ENCODE measurements at regions not wholly inside any gene's neighbourhood (a gene's known extent, or its start where the extent isn't known, plus 50 kb on each side); places are given as distances from the start of the nearest gene placed in this dataset.
"Not testable (repeated sequence)": the region's sequence is repeated elsewhere in the genome, so short reads cannot be mapped to it uniquely, and the experiment has no call there.

- Mint-ChIP-seq H3K4me3 (no peak overlapping the region), H3K4me1 (no peaks in the 10 kb centered on the region), H3K27ac (no peak overlapping the region), H3K9me3 (peaks cover 10% of the 10 kb centered on the region), H3K27me3 (peaks cover 21% of the 10 kb centered on the region), H3K36me3 (ENCODE audit: low read depth) (no peaks in the 10 kb centered on the region)
- ATAC-seq (replicated peaks) = no peak
Measured at GRCh38 chr16:5302372-5303114, 204.9 kb upstream of the EEF2KMT start.

- peaks cover 10% of the 10 kb centered on the region for H3K9me3 Mint-ChIP-seq
- ATAC-seq (replicated peaks) = no peak
- H3K36me3 Mint-ChIP-seq (ENCODE audit: low read depth) = no peaks in the 10 kb centered on the region
- no peak overlapping the region for H3K4me3 Mint-ChIP-seq
- H3K27me3 Mint-ChIP-seq = peaks cover 20% of the 10 kb centered on the region
- no peak overlapping the region for H3K27ac Mint-ChIP-seq
- no peaks in the 10 kb centered on the region for H3K4me1 Mint-ChIP-seq
Measured at GRCh38 chr16:5298202-5298601, 200.6 kb upstream of the EEF2KMT start.

- ATAC-seq (replicated peaks) = no peak
- Mint-ChIP-seq H3K4me1 (no peaks in the 10 kb centered on the region), H3K4me3 (no peak overlapping the region), H3K9me3 (peaks cover 4% of the 10 kb centered on the region), H3K27me3 (peaks cover 16% of the 10 kb centered on the region), H3K27ac (no peak overlapping the region), H3K36me3 (ENCODE audit: low read depth) (no peaks in the 10 kb centered on the region)
Measured at GRCh38 chr16:5296176-5296575, 198.6 kb upstream of the EEF2KMT start.

GRCh38 chr16:5295304-5295703, 197.7 kb upstream of the EEF2KMT start:
- peaks cover 10% of the 10 kb centered on the region for H3K27me3 Mint-ChIP-seq
- not testable (repeated sequence) for H3K27ac Mint-ChIP-seq; H3K4me1 Mint-ChIP-seq; ATAC-seq (replicated peaks); H3K4me3 Mint-ChIP-seq; H3K36me3 Mint-ChIP-seq (ENCODE audit: low read depth); H3K9me3 Mint-ChIP-seq

GRCh38 chr16:5282152-5282551, 184.6 kb upstream of the EEF2KMT start:
- H3K27ac Mint-ChIP-seq; H3K4me1 Mint-ChIP-seq; H3K4me3 Mint-ChIP-seq; ATAC-seq (replicated peaks); H3K27me3 Mint-ChIP-seq; H3K36me3 Mint-ChIP-seq (ENCODE audit: low read depth): not testable (repeated sequence)
- peaks cover 33% of the 10 kb centered on the region for H3K9me3 Mint-ChIP-seq

GRCh38 chr16:5257462-5257861, 159.9 kb upstream of the EEF2KMT start:
- Mint-ChIP-seq H3K36me3 (ENCODE audit: low read depth) (no peaks in the 10 kb centered on the region), H3K9me3 (no peaks in the 10 kb centered on the region), H3K27ac (no peak overlapping the region), H3K4me1 (no peaks in the 10 kb centered on the region), H3K27me3 (peaks cover 17% of the 10 kb centered on the region), H3K4me3 (no peak overlapping the region)
- no peak for ATAC-seq (replicated peaks)

- no peak for ATAC-seq (replicated peaks)
- Mint-ChIP-seq H3K9me3 (no peaks in the 10 kb centered on the region), H3K4me1 (no peaks in the 10 kb centered on the region), H3K4me3 (no peak overlapping the region), H3K36me3 (ENCODE audit: low read depth) (no peaks in the 10 kb centered on the region), H3K27ac (no peak overlapping the region), H3K27me3 (peaks cover 24% of the 10 kb centered on the region)
Measured at GRCh38 chr16:5252791-5253190, 155.2 kb upstream of the EEF2KMT start.

GRCh38 chr16:5247403-5247802, 149.8 kb upstream of the EEF2KMT start:
- not testable (repeated sequence) for ATAC-seq (replicated peaks); H3K27ac Mint-ChIP-seq; H3K9me3 Mint-ChIP-seq; H3K36me3 Mint-ChIP-seq (ENCODE audit: low read depth); H3K4me3 Mint-ChIP-seq; H3K4me1 Mint-ChIP-seq
- peaks cover 11% of the 10 kb centered on the region for H3K27me3 Mint-ChIP-seq

- H3K9me3 Mint-ChIP-seq; H3K4me1 Mint-ChIP-seq; ATAC-seq (replicated peaks); H3K36me3 Mint-ChIP-seq (ENCODE audit: low read depth); H3K27ac Mint-ChIP-seq: not testable (repeated sequence)
- H3K4me3 Mint-ChIP-seq = peak overlapping the region; percentile 15
- H3K27me3 Mint-ChIP-seq = peaks cover 19% of the 10 kb centered on the region
Measured at GRCh38 chr16:5240278-5240626, 142.7 kb upstream of the EEF2KMT start.

GRCh38 chr16:5239472-5240277, 142.1 kb upstream of the EEF2KMT start:
- Mint-ChIP-seq H3K27me3 (peaks cover 19% of the 10 kb centered on the region), H3K4me3 (peak overlapping the region; percentile 32)
- H3K4me1 Mint-ChIP-seq; H3K27ac Mint-ChIP-seq; H3K9me3 Mint-ChIP-seq; H3K36me3 Mint-ChIP-seq (ENCODE audit: low read depth); ATAC-seq (replicated peaks): not testable (repeated sequence)

- ATAC-seq (replicated peaks) = no peak
- Mint-ChIP-seq H3K4me3 (no peak overlapping the region), H3K9me3 (no peaks in the 10 kb centered on the region), H3K36me3 (ENCODE audit: low read depth) (no peaks in the 10 kb centered on the region), H3K27ac (no peak overlapping the region), H3K4me1 (no peaks in the 10 kb centered on the region), H3K27me3 (peaks cover 38% of the 10 kb centered on the region)
Measured at GRCh38 chr16:5235119-5235518, 137.5 kb upstream of the EEF2KMT start.

GRCh38 chr16:5234295-5235050, 136.9 kb upstream of the EEF2KMT start:
- Mint-ChIP-seq H3K4me3 (no peak overlapping the region), H3K27me3 (peaks cover 40% of the 10 kb centered on the region), H3K4me1 (no peaks in the 10 kb centered on the region), H3K27ac (no peak overlapping the region), H3K9me3 (no peaks in the 10 kb centered on the region), H3K36me3 (ENCODE audit: low read depth) (no peaks in the 10 kb centered on the region)
- ATAC-seq (replicated peaks) = no peak

GRCh38 chr16:5231246-5231759, 133.7 kb upstream of the EEF2KMT start:
- H3K27ac Mint-ChIP-seq = no peak overlapping the region
- H3K4me3 Mint-ChIP-seq = no peak overlapping the region
- no peaks in the 10 kb centered on the region for H3K36me3 Mint-ChIP-seq (ENCODE audit: low read depth)
- H3K27me3 Mint-ChIP-seq = peaks cover 46% of the 10 kb centered on the region
- no peaks in the 10 kb centered on the region for H3K4me1 Mint-ChIP-seq
- H3K9me3 Mint-ChIP-seq = no peaks in the 10 kb centered on the region
- no peak for ATAC-seq (replicated peaks)

- H3K27me3 Mint-ChIP-seq = peaks cover 47% of the 10 kb centered on the region
- H3K36me3 Mint-ChIP-seq (ENCODE audit: low read depth) = no peaks in the 10 kb centered on the region
- no peaks in the 10 kb centered on the region for H3K4me1 Mint-ChIP-seq
- no peak for ATAC-seq (replicated peaks)
- no peak overlapping the region for H3K4me3 Mint-ChIP-seq
- no peaks in the 10 kb centered on the region for H3K9me3 Mint-ChIP-seq
- no peak overlapping the region for H3K27ac Mint-ChIP-seq
Measured at GRCh38 chr16:5228369-5228768, 130.8 kb upstream of the EEF2KMT start.
